ENCODE measurements at regions not wholly inside any gene's neighbourhood (a gene's known extent, or its start where the extent isn't known, plus 50 kb on each side); places are given as distances from the start of the nearest gene placed in this dataset.

GRCh38 chr5:88391991-88392390 is 123.3 kb upstream of the TMEM161B start:
- Histone ChIP-seq H3K27me3 (no peaks in the 10 kb centered on the region), H3K4me3 (no peak overlapping the region), H3K36me3 (no peaks in the 10 kb centered on the region), H3K27ac (replicated peaks in 1 of 4) (no peak overlapping the region), H3K4me1 (peaks cover 0 to 7% (median 5%) of the 10 kb centered on the region in 4 donors), H3K9me3 (no peaks in the 10 kb centered on the region)
- TF ChIP-seq POLR2AphosphoS5 (IDR thresholded peaks at IDR 0.05) (no peak), POLR2A (IDR thresholded peaks at IDR 0.05; ENCODE audit: low read depth) (no peak), EP300 (IDR thresholded peaks at IDR 0.05) (no peak)
- TF ChIP-seq, protein P1, sequence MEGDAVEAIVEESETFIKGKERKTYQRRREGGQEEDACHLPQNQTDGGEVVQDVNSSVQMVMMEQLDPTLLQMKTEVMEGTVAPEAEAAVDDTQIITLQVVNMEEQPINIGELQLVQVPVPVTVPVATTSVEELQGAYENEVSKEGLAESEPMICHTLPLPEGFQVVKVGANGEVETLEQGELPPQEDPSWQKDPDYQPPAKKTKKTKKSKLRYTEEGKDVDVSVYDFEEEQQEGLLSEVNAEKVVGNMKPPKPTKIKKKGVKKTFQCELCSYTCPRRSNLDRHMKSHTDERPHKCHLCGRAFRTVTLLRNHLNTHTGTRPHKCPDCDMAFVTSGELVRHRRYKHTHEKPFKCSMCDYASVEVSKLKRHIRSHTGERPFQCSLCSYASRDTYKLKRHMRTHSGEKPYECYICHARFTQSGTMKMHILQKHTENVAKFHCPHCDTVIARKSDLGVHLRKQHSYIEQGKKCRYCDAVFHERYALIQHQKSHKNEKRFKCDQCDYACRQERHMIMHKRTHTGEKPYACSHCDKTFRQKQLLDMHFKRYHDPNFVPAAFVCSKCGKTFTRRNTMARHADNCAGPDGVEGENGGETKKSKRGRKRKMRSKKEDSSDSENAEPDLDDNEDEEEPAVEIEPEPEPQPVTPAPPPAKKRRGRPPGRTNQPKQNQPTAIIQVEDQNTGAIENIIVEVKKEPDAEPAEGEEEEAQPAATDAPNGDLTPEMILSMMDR (IDR thresholded peaks at IDR 0.05) = no peak
- intact Hi-C loops (cut with DNase I) = no loop called here
- WGBS = 83% methylated on average over 3 of the region's 3 CpGs
- DNase-seq (ENCODE audit: extremely low spot score) = no peak

- intact Hi-C loops (cut with DNase I) = no loop called here
- Histone ChIP-seq H3K9me3 (no peaks in the 10 kb centered on the region), H3K27ac (replicated peaks in 1 of 4) (no peak overlapping the region), H3K27me3 (no peaks in the 10 kb centered on the region), H3K36me3 (no peaks in the 10 kb centered on the region), H3K4me3 (no peak overlapping the region), H3K4me1 (no peaks in the 10 kb centered on the region)
- TF ChIP-seq EP300 (IDR thresholded peaks at IDR 0.05) (no peak), POLR2A (IDR thresholded peaks at IDR 0.05; ENCODE audit: low read depth) (no peak), POLR2AphosphoS5 (IDR thresholded peaks at IDR 0.05) (no peak)
- TF ChIP-seq, protein P1 (IDR thresholded peaks at IDR 0.05) = no peak
- DNase-seq (ENCODE audit: extremely low spot score) = no peak
- 78% methylated on average over 7 of the region's 8 CpGs for WGBS
Observed at GRCh38 chr5:88391116-88391515, 122.5 kb upstream of the TMEM161B start.

- H3K36me3 ChIP-seq = no peaks in the 10 kb centered on the region
- no peak for DNase-seq (ENCODE audit: extremely low spot score)
- no peak overlapping the region for H3K4me3 ChIP-seq
- no peaks in the 10 kb centered on the region for H3K4me1 ChIP-seq
- intact Hi-C loops (cut with DNase I) = no loop called here
- no peak overlapping the region for H3K27ac ChIP-seq (replicated peaks in 1 of 4)
- H3K27me3 ChIP-seq = no peaks in the 10 kb centered on the region
- no peaks in the 10 kb centered on the region for H3K9me3 ChIP-seq
- TF ChIP-seq, protein P1 (IDR thresholded peaks at IDR 0.05) = no peak
- TF ChIP-seq POLR2AphosphoS5 (IDR thresholded peaks at IDR 0.05) (no peak), POLR2A (IDR thresholded peaks at IDR 0.05; ENCODE audit: low read depth) (no peak), EP300 (IDR thresholded peaks at IDR 0.05) (no peak)
- 78% methylated on average over 2 of the region's 2 CpGs for WGBS
Observed at GRCh38 chr5:88390481-88390880, 121.8 kb upstream of the TMEM161B start.

GRCh38 chr5:88390096-88390441 is 121.4 kb upstream of the TMEM161B start:
- no peaks in the 10 kb centered on the region for H3K36me3 ChIP-seq
- no peak for DNase-seq (ENCODE audit: extremely low spot score)
- no peak overlapping the region for H3K4me3 ChIP-seq
- H3K27me3 ChIP-seq = no peaks in the 10 kb centered on the region
- TF ChIP-seq POLR2A (IDR thresholded peaks at IDR 0.05; ENCODE audit: low read depth) = no peak
- TF ChIP-seq EP300 (IDR thresholded peaks at IDR 0.05) = no peak
- no peak for TF ChIP-seq POLR2AphosphoS5 (IDR thresholded peaks at IDR 0.05)
- TF ChIP-seq, protein P1 (IDR thresholded peaks at IDR 0.05) = no peak
- intact Hi-C loops (cut with DNase I) = no loop called here
- WGBS = 65% methylated on average over 6 of the region's 6 CpGs
- H3K27ac ChIP-seq (replicated peaks in 1 of 4) = no peak overlapping the region
- no peaks in the 10 kb centered on the region for H3K4me1 ChIP-seq
- H3K9me3 ChIP-seq = no peaks in the 10 kb centered on the region

DNA sequence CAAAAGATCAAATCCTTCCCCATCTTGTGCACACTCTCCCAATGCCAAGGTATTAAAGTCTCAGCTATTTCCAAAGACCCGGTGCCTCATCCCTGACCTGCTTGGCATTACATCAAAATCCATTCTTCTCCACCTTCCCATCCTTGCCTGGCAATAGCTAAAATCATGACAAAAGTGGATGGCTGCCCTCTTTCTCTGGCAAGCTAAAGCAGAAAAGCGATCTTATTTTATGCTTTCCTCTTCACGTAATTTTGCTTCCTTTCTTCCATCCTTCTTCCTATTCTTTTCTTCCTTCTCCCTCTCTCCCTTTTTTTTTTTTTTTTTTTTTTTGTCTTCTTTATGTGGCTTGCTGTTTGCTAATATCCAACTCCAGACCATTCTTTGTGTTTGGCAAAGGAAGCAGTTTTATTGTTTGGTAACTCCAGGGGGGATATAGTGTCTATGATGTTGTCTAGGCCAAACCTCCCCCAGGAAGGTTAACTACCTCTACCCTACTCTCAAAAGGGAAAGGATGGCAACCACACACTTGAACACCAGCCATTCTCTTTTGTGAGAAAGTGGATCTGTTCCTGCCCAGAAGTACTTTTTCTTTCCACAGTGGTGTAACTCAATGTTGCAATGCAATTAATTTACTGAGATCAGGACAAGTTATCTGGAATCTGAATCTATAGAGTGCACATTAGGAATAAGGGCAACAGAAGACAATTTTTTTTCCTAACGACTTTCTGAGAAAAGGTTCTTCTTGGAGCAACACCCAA is 120.9 kb upstream of the TMEM161B start:
- H3K27ac ChIP-seq (replicated peaks in 1 of 4) = no peak overlapping the region
- TF ChIP-seq, protein P1 (IDR thresholded peaks at IDR 0.05) = no peak
- TF ChIP-seq EP300 (IDR thresholded peaks at IDR 0.05) (no peak), POLR2A (IDR thresholded peaks at IDR 0.05; ENCODE audit: low read depth) (no peak), POLR2AphosphoS5 (IDR thresholded peaks at IDR 0.05) (no peak)
- WGBS = 81% methylated on average over 4 of the region's 4 CpGs

More for the DNA sequence above, 120.9 kb upstream of the TMEM161B start:
- no peaks in the 10 kb centered on the region for H3K4me1 ChIP-seq
- intact Hi-C loops (cut with DNase I) = no loop called here
- H3K27me3 ChIP-seq = no peaks in the 10 kb centered on the region
- H3K9me3 ChIP-seq = no peaks in the 10 kb centered on the region
- H3K4me3 ChIP-seq = no peak overlapping the region
- no peaks in the 10 kb centered on the region for H3K36me3 ChIP-seq
- no peak for DNase-seq (ENCODE audit: extremely low spot score)
